ENCODE measurements at regions not wholly inside any gene's neighbourhood (a gene's known extent, or its start where the extent isn't known, plus 50 kb on each side); places are given as distances from the start of the nearest gene placed in this dataset.
A peak's percentile ranks its signal among the peaks of the same experiment; 100 is the strongest.

DNA sequence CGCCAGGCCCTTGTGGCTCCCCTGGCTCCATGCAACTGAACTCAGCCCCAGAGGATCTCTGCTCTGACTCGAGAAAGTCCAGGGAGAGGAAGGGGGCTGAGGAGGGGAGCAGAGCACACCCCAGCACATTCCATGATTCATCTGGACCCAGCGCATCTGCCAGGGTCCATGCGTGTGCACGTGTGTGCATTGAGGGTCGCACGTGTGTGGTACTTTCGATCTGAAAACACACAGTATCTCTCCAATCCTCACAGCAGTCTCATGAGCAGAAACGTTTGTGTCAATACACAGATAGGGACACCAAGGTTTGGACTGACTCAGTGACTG, 146.4 kb upstream of the ID2 start:
- no peak for DNase-seq (ENCODE audit: low spot score)
- intact Hi-C loops (cut with DNase I): loop anchor here in 1 of 2 donors (5.0 kb wide), 1 partner anchor 132 kb away; no protein-coding TSS in a partner anchor

DNA sequence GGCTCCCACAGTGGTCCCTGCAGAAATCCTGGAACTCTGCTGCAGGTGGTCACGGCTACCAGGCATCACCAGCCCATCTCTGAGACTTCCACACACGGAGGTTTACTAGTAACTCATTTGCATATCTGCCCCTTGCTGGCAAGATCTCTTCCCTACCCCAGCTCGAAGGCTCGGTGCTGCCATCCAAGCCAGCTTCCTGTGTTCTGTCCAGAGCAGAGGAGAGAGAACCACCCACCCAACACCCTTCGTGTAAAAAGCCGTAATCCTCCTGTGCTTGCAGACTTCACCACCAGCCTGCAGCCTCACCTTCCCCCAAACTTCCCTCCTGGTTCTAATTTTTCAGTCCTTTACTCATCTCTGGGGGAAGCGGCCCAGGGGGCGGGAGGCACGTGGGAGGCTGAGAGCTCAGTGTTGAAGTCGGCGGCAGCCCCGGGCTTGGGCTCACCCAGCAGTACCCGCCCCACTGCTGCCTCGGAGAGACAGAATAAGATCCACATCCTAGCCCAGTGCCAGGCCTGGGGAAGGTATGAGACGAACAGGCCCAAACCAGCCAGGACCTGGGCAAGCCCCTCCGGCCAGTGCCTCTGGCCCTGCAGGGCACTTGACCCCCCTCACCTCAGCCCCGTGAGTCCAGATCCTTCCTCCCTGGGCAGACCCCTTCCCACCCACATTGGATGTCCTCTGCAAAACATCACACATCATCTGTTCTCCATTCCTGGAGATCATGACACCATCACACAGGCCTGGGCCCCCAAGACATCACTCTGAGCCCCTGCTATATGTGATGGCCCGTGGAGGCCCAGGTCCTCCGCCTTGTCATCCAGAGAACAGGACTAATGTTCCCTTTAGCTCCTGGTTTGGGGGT, 145.8 kb upstream of the ID2 start:
- DNase-seq (ENCODE audit: low spot score): peak; percentile 77
- intact Hi-C loops (cut with DNase I): loop anchor here in 1 of 2 donors (5.0 kb wide), 1 partner anchor 131 kb away; no protein-coding TSS in a partner anchor

DNA sequence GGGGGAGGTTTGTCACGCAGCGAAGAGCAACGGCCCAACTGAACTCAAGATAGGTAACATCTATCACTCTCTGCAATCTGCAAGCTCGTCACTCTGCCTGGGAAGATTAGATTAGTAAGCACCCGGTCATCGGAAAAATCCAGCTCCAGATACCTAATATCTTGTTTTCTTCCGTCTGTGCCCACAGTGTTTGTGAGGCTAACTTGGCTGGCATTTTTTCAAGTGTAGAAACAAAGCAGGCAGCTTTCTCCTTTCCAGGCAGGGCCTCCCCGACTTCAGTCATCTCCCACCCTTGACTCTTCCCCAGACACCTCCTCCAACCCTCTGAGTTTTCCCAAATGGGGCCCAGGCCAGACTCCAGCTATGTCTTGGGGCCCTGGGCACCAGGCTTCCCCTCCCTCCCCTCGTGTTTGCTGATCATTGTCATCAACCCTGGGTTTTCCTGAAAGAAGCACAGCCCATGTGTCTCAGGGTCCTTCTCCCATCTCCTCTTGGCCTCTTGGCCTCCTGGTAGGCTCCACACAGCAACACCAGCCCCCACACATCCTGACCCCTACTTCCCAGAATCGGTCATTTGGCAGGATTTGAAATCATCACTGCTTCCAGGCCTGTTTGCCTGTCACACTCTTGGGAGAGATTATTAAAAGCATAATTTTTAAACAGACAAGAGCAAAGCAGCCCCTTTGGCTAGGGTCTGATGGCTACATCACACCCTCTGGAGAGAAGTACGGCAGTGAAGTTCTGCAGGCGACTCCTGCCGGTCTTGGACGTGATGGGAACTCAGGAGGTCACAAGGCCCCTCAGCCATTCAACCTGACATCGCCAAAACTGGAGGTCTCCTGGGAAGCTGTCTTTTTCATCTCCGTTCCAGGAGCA, 144.9 kb upstream of the ID2 start:
- DNase-seq (ENCODE audit: low spot score): no peak
- intact Hi-C loops (cut with DNase I): loop anchor here in 1 of 2 donors (5.0 kb wide), 1 partner anchor 130 kb away; no protein-coding TSS in a partner anchor

DNA sequence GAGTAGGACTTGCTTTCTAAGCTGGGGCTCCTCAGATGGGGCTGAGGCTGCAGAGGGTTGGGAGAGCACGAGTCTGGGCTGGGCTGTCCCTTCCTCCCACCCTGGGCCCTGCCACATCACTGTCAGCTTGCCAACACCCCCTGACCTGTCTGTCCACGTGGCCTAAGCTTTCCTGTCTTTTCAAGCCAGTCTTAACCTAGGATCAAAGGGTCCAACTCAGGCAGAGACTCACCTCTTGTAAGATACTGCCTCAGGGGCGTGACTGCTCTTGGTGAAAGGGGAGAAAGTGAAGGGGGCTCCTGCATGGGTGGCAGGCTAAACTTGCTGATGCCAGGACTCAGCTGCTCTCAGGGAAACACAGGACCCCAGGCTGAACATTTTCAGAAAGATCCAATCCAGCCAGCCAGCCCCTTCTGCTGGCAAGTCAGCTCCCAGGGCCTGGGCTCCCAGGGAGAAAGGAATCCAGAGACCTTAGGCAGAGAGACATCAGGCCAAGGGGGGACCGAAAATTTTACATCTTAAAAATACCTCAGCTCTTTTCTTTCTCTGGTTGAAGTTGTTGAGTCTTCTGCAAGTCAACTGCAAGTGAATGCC, 144.2 kb upstream of the ID2 start:
- intact Hi-C loops (cut with DNase I): loop anchor here in 1 of 2 donors (5.0 kb wide), 1 partner anchor 130 kb away; no protein-coding TSS in a partner anchor
- no peak for DNase-seq (ENCODE audit: low spot score)

DNA sequence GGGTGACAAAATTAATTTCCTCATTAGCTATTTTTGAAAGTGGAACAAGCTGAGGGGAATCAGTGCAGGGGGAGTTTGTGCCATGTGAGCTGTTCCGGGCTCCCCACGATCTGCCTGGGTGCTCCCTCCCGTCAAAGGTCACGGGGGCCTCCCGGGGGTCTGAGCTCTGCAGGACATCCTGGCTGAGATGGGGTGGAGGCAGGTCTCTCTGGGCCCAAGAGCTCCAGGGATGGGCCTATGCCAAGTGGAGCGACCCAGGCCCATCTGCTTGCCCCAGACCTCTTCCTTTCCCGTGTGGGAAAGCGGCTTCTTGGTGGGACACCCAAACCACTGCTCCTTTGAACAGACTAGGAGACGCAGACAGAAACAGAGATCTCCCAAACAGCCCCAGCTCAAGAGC, 143.3 kb upstream of the ID2 start:
- DNase-seq (ENCODE audit: low spot score): no peak
- intact Hi-C loops (cut with DNase I): loop anchor here in 1 of 2 donors (5.0 kb wide), 1 partner anchor 129 kb away; no protein-coding TSS in a partner anchor

DNA sequence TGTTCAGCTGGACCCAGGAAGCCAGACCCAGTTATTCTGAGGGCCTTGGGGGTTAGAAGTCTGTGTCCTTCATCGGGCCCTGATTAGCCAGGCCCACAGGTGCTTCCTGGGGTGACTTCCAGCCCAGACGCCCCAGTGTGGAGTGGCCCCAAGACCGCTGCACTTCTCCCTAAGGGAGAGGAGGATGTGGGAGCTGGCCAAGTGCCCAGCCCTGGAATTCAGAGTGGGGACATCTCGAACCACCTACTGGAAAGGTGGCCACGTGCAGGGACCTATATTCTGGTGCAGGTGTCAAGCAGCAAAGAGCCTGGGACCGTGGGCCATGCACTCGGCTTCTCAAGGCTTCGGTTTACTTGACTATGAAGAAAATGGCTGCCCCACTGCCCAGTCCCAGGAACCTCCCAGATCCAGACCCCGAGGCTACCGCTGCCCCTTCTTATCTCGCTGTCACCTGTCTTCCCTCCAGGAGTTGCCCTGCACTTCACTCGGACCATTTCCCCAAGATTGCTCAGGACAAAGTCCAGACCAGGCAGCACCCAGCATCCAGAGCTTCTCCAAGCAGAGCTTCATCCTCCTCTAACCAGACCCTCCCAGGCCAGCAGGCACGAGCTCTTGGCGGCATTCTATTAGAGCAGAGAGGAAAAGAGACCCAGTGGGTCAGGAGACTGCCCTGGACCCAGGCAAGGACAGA, 142.8 kb upstream of the ID2 start:
- intact Hi-C loops (cut with DNase I): loop anchor here in 1 of 2 donors (5.0 kb wide), 1 partner anchor 128 kb away; no protein-coding TSS in a partner anchor
- DNase-seq (ENCODE audit: low spot score): peak; percentile 79

DNA sequence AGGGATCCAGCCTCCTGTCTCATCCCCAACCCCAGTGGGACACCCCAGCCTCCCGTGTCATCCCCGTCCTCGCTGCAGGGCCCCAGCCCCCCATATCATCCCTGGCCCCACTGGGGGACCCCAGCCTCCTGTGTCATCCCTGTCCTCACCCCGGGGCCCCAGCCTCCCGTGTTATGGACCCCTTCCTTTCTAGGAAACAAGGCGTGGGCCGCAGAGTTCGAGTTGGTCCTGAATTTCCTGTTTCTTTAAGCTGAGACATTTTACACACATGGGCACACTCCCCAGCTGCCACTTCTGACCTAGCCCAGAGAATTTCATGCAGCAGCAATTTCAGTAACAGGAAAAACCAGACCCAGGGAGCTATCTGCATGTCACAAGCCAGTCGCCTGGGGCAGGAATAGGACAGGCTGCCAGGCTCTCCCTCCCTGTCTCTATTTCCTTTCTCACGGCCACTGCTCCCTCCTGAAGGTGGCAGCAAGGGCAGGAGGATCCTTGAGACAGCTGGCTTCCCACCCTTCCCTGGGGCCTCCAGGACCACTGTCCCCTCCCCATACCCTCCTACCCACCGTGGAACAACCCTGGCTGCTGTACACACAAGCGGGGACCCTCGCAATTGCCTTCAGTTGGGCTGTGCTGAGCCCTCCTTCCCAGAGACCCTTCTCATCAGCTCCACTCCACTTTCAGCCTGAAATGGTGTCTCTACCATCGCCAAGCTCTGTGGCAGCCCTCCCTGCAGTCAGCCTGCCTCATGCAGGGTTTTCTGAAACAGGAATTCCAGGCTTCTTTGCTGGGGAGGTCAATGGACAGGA, 141.9 kb upstream of the ID2 start:
- DNase-seq (ENCODE audit: low spot score): peak; percentile 84
- intact Hi-C loops (cut with DNase I): loop anchor here in 1 of 2 donors (5.0 kb wide), 1 partner anchor 127 kb away; no protein-coding TSS in a partner anchor

DNA sequence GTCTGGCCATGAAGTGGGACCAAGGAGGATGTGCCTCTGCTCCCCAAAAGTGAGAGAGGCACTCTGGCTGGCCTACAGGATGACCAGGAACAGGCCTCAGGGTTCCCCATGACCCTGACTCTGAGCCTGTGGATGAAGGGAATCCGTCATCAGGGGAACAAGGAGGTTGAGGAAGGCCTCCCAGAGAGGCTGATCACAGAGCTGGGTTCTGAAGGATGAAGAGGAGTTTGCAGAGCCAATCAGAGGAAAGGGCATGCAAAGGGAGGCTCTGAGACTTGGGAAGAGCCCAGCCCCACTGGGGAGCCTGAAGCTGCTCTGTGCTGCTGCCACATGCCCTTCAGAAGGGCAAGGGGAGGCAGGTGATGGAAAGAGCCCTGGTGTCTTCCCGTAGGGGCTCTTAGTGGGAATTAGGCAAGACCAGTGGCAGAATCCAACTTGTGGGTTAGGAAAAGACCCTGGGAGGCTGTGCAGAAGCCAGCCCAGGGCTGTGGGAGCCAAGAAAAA, 141.3 kb upstream of the ID2 start:
- DNase-seq (ENCODE audit: low spot score): no peak

DNA sequence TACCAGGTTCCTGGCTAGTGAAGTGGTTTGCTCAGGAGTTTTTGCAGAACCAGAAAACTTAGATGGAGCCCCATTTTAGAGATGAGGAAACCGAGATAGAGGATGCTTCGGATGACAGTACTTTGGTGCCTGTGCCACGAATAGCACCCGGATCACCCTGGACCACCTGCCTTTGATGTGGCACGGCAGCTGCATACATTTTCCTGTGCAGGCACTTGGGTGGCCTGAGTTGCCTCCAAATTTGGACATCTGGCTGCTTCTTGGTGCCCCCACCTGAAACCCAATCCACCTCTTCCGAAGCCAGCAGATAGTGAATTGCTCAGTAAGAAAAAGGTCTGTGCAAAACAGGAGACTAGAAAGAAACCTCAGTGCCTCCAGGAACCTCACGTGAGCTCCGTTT, 140.6 kb upstream of the ID2 start:
- DNase-seq (ENCODE audit: low spot score): no peak
- intact Hi-C loops (cut with DNase I): no loop called here

More for the DNA sequence above, 141.3 kb upstream of the ID2 start:
- intact Hi-C loops (cut with DNase I): no loop called here

DNA sequence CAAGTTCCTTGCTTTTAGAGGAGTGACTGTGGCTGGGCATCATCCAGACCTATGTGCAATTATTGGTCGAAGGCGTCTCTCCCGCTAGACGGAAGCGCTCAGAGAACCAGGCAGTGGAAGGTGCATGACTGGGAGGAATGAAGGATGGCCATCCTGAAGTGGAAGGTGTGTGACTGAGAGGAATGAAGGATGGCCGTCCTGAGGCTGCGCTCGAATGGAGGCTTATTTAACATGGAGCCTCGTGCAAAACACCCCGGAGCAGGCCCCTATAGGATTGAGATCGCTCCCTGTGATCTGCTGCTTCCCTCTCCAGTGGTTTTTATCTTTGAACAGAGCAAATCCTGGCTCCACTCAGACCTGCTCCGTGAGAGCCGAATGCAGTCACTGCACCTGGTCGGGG, 140.2 kb upstream of the ID2 start:
- intact Hi-C loops (cut with DNase I): no loop called here
- no peak for DNase-seq (ENCODE audit: low spot score)

DNA sequence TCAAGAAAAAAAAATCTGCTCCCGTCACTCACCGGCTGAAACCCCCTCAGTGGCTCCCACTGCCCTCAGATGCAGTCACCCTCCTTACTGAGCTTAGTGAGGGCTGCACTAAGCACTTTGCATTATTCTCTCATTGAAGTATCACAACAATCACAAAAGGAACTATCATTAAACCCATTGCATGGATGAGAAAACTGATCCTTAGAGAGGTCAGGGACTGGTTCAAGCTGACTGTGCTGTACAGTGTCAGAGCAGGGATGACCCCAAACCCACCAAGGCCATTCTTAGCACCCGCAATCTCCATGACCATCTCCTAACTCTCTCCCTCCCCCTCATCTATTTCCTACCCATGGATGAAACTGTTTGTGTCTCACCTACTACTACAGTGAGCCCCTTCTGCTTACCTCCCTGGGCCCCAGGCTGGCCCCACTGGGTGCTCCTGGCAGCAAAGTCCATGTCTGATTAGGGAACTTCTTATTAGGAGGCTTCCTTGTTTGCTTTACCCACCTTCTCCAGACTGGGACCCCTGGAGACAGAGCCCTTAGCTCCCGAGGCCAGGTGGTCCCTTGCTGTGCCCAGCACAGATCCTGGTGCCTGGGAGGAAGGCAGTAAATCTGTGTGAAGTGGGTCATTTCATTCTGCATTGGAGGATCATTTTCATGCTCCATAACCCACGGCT, 139.3 kb upstream of the ID2 start:
- intact Hi-C loops (cut with DNase I): no loop called here
- DNase-seq (ENCODE audit: low spot score): no peak

DNA sequence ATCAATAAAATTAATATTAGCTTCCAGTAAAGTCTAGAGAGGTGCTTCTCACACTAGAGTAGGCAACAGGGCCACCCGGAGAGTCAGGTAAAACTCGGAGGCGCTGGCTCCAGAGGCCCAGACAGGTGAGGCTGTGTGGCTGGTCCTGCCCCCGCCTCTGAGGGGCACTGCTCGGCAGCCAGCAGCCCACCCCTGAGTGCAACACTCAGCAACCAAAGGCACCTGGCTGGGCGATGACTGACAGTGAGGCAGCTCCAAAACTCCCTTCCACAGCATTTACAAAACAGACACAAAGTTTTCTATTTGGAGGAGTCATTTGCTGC, 138.8 kb upstream of the ID2 start:
- intact Hi-C loops (cut with DNase I): no loop called here
- no peak for DNase-seq (ENCODE audit: low spot score)

DNA sequence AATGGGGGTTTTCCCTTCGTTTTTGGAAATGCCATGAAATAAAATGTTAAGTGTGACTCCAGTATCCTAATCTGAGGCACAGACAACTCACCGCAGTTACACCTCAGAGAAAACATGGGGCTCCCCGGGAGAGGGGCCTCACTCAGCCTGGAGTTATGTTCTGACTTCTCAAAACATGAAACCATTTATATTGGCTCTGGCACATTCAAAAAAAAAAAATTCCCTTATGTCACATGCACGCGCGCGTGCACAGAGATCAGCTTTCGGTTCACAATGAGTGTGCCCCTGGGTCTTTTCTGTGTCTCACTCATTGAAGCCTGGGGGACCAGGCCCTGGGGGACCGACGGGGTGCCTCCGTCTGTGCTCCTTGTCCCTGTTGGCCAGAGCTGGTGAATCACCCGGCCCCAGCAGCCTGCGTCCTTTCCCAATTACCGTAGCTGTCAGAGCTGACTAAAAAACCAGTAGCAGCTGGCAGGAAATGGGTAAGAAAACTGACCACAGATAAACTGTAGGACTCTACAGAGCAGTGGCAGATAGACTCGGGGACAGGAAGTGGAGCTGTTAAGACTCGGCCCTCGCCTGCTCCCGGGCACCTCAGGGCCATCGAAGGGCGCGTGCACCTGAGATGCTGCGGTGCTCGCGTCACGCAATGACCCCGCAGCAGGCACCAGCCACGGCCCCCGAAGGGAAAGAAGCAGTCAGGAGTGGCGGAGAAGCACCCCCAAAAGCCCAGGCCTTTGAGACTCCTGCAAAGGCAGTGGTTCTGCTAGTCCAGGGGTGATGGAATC, 138.3 kb upstream of the ID2 start:
- intact Hi-C loops (cut with DNase I): no loop called here

DNA sequence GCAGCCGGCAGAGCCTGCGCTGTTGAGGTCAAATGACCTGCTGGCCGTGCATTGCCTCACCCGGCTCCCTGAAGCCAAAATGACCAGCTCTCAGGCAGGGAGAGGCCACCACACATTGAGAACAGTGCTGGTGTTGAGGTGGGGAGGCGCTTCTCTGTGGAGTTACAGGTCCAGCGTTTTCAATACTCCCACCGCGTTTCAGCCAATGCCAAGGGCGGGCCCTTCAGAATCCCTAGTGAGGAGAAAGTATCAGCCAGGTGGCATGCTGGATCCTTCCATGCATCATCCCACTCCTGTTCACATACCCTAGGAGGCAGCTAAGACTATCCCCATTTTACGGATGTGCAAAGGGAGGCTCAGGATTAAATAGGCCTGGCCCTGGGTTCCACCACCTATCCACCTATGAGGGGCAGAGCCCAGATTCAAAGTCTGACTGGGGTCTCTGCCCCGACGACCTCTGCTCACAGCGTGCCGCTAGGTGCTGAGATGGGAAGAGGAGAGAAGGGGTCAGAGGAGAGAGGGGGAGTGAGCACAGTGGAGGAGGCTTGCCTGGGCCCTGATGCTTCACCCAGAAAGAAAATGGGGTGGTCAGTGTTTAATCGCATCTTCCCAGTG, 137.6 kb upstream of the ID2 start:
- DNase-seq (ENCODE audit: low spot score): no peak
- intact Hi-C loops (cut with DNase I): no loop called here

More for the DNA sequence above, 138.3 kb upstream of the ID2 start:
- peak; percentile 93 for DNase-seq (ENCODE audit: low spot score)

DNA sequence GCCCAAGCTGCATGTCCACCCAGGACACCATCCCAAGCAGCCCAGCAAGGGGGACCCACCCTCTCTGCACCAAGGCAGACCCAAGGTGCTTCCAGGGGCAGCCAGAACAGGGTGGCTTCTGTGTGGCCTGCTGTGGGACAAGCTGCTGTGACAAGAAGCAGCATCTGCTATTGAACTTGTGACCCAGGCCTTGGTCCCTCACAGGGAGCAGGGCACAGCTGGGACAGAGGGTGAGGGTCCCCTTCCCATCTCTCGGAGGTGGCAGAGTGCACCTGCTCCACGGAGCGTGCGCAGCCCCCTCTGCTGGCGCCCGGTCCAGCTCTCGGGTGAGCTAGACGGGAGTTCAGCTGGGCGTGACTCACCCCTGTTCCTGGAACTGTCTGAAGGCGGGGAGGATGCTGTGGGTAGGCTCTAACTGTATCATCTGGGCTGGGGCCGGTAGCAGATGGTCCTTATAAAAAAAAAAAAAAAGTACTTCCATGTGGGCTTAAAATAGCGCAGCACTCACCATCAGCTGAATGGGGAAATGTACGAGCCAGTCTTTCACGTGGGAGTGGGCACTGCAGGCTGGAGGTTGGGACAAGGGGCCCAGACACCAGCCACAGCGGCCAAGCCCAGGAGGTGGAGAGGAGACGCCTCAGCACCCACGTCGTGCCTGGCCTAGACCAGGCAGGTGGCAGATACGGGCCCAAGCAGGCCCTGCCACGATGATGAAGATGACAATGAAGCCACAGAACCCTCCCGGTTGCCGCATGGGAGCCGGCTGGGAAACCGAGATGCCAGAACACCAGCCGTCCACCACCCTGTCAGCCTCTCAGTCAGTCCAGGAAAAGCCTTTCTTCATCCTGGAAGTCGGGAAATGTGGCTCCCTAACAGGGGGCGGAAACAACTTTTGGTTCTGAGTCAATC, 136.8 kb upstream of the ID2 start:
- intact Hi-C loops (cut with DNase I): no loop called here
- DNase-seq (ENCODE audit: low spot score): peak; percentile 95
